ENCODE measurements at regions not wholly inside any gene's neighbourhood (a gene's known extent, or its start where the extent isn't known, plus 50 kb on each side); places are given as distances from the start of the nearest gene placed in this dataset.

- DNase-seq (ENCODE audit: low spot score), result no peak
- Histone ChIP-seq H3K27me3 (no peaks in the 10 kb centered on the region), H3K9ac (no peak overlapping the region), H3K36me3 (no peaks in the 10 kb centered on the region), H3K9me3 (ENCODE audit: low read depth) (no peaks in the 10 kb centered on the region), H3K79me2 (ENCODE audit: low read depth) (no peaks in the 10 kb centered on the region), H4K20me1 (ENCODE audit: low read depth) (no peaks in the 10 kb centered on the region), H3K4me3 (no peak overlapping the region), H3F3A (ENCODE audit: low read depth) (peaks cover 8% of the 10 kb centered on the region), H3K4me1 (peaks cover 23% of the 10 kb centered on the region), H2AFZ (replicated peaks) (no peak overlapping the region), H3K27ac (no peak overlapping the region), H3K4me2 (no peak overlapping the region)
- Mint-ChIP-seq H3K9me3 (peaks cover 12% of the 10 kb centered on the region), H3K36me3 (no peaks in the 10 kb centered on the region), H3K4me1 (peaks cover 25% of the 10 kb centered on the region), H3K27me3 (ENCODE audit: insufficient read depth, low read depth) (peaks cover 13% of the 10 kb centered on the region), H3K4me3 (no peak overlapping the region), H3K27ac (no peak overlapping the region)
- TF ChIP-seq CTCF (IDR thresholded peaks at IDR 0.05) (no peak), EZH2 (IDR thresholded peaks at IDR 0.05) (no peak), EZH2phosphoT487 (IDR thresholded peaks at IDR 0.05) (no peak)
Measured at GRCh38 chr6:165823609-165824326, 160.7 kb upstream of the PDE10A start.

DNA sequence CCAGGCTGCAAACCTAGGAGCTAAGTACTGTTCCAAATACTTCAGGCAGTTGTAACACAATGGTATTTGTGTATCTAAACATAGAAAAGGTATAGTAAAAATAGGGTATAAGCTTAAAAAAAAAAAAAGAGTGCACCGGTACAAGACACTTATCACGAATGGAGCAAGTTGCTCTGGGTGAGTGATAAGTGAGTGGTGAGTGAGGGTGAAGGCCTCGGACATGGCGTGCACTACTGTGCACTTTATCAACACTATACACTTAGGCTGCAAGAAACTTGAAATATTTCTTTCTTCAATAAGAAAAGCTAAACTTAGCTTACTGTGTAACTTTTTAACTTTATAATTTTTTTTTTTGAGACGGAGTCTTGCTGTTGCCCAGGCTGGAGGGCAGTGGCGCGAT, 159.5 kb upstream of the PDE10A start:
- no peaks in the 10 kb centered on the region for H3K79me2 ChIP-seq (ENCODE audit: low read depth)
- H3K27me3 Mint-ChIP-seq (ENCODE audit: insufficient read depth, low read depth), result peaks cover 13% of the 10 kb centered on the region
- no peaks in the 10 kb centered on the region for H4K20me1 ChIP-seq (ENCODE audit: low read depth)
- peaks cover 14% of the 10 kb centered on the region for H3F3A ChIP-seq (ENCODE audit: low read depth)
- H3K9me3 Mint-ChIP-seq, result peaks cover 8% of the 10 kb centered on the region
- H3K4me1 Mint-ChIP-seq, result peaks cover 36% of the 10 kb centered on the region
- no peak overlapping the region for H3K9ac ChIP-seq
- no peak overlapping the region for H2AFZ ChIP-seq (replicated peaks)
- no peak overlapping the region for H3K27ac Mint-ChIP-seq
- no peak overlapping the region for H3K27ac ChIP-seq
- peaks cover 36% of the 10 kb centered on the region for H3K4me1 ChIP-seq
- no peak overlapping the region for H3K4me3 Mint-ChIP-seq
- H3K4me3 ChIP-seq, result no peak overlapping the region
- no peak overlapping the region for H3K4me2 ChIP-seq
- no peaks in the 10 kb centered on the region for H3K36me3 Mint-ChIP-seq
- no peak for DNase-seq (ENCODE audit: low spot score)
- TF ChIP-seq EZH2phosphoT487 (IDR thresholded peaks at IDR 0.05) (no peak), EZH2 (IDR thresholded peaks at IDR 0.05) (no peak), CTCF (IDR thresholded peaks at IDR 0.05) (no peak)
- no peaks in the 10 kb centered on the region for H3K36me3 ChIP-seq
- no peaks in the 10 kb centered on the region for H3K9me3 ChIP-seq (ENCODE audit: low read depth)
- H3K27me3 ChIP-seq, result no peaks in the 10 kb centered on the region

DNA sequence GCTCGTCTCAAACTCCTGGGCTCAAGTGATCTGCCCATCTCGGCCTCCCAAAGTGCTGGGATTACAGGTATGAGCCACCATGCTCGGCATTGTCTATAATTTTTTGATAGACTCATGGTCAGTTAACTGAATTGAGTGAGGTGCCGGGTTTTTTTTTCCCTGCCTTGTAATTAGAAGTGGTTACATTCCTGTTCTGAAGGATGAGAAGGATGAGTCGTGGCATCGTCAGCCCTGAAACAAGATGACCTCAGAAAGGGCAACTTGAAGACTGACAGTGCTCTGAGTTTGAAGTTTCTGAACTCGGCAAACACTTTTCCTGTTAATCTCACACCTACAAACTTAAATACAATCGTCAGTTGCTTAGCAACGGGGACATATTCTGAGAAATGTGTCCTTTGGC, 158.7 kb upstream of the PDE10A start:
- Mint-ChIP-seq H3K36me3 (no peaks in the 10 kb centered on the region), H3K4me3 (no peak overlapping the region), H3K4me1 (peaks cover 44% of the 10 kb centered on the region), H3K27ac (no peak overlapping the region), H3K27me3 (ENCODE audit: insufficient read depth, low read depth) (peaks cover 13% of the 10 kb centered on the region), H3K9me3 (peaks cover 5% of the 10 kb centered on the region)
- no peak overlapping the region for H3K4me2 ChIP-seq
- H3K4me1 ChIP-seq, result peaks cover 43% of the 10 kb centered on the region
- TF ChIP-seq CTCF (IDR thresholded peaks at IDR 0.05) (no peak), EZH2 (IDR thresholded peaks at IDR 0.05) (no peak), EZH2phosphoT487 (IDR thresholded peaks at IDR 0.05) (no peak)
- DNase-seq (ENCODE audit: low spot score), result no peak
- no peak overlapping the region for H3K9ac ChIP-seq
- H2AFZ ChIP-seq (replicated peaks), result no peak overlapping the region
- no peaks in the 10 kb centered on the region for H3K9me3 ChIP-seq (ENCODE audit: low read depth)
- no peak overlapping the region for H3K27ac ChIP-seq
- no peaks in the 10 kb centered on the region for H3K36me3 ChIP-seq
- no peaks in the 10 kb centered on the region for H3K79me2 ChIP-seq (ENCODE audit: low read depth)
- H3K27me3 ChIP-seq, result no peaks in the 10 kb centered on the region
- H3K4me3 ChIP-seq, result no peak overlapping the region
- H3F3A ChIP-seq (ENCODE audit: low read depth), result peaks cover 14% of the 10 kb centered on the region
- H4K20me1 ChIP-seq (ENCODE audit: low read depth), result no peaks in the 10 kb centered on the region
